HG03066 (cell line): ENCODE measurements at regions not wholly inside any gene's neighbourhood (a gene's known extent, or its start where the extent isn't known, plus 50 kb on each side); places are given as distances from the start of the nearest gene placed in this dataset.

Experiments
- ATAC-seq: cut with Tn5 transposase; IDR thresholded peaks from one replicate; pipeline ENCODE4 v1.9.1; 2021; ENCODE audit warnings: low read depth; ENCODE audit not compliant: unreplicated experiment

GRCh38 chr4:22233230-22233629 is 282.6 kb downstream of the ADGRA3 start:
- no peak for ATAC-seq

- ATAC-seq = no peak
Observed at GRCh38 chr4:22220965-22221364, 272.4 kb upstream of the KCNIP4 start.

- no peak for ATAC-seq
Observed at GRCh38 chr4:22217480-22217879, 268.9 kb upstream of the KCNIP4 start.

GRCh38 chr4:22216278-22216677 is 267.7 kb upstream of the KCNIP4 start:
- no peak for ATAC-seq

- ATAC-seq = no peak
Observed at GRCh38 chr4:22215084-22215483, 266.5 kb upstream of the KCNIP4 start.

- ATAC-seq = no peak
Observed at GRCh38 chr4:22203711-22204011, 255.1 kb upstream of the KCNIP4 start.

- ATAC-seq = no peak
Observed at GRCh38 chr4:22202975-22203710, 254.6 kb upstream of the KCNIP4 start.

GRCh38 chr4:22202246-22202974 is 253.8 kb upstream of the KCNIP4 start:
- ATAC-seq = no peak

GRCh38 chr4:22201256-22201655 is 252.7 kb upstream of the KCNIP4 start:
- no peak for ATAC-seq

- no peak for ATAC-seq
Observed at GRCh38 chr4:22196551-22196950, 248.0 kb upstream of the KCNIP4 start.

- ATAC-seq = no peak
Observed at GRCh38 chr4:22192084-22192511, 243.5 kb upstream of the KCNIP4 start.

GRCh38 chr4:22191565-22191964 is 243.0 kb upstream of the KCNIP4 start:
- no peak for ATAC-seq

- no peak for ATAC-seq
Observed at GRCh38 chr4:22190855-22191254, 242.3 kb upstream of the KCNIP4 start.

GRCh38 chr4:22187203-22187820 is 238.7 kb upstream of the KCNIP4 start:
- ATAC-seq = no peak

GRCh38 chr4:22181736-22182135 is 233.2 kb upstream of the KCNIP4 start:
- no peak for ATAC-seq

- no peak for ATAC-seq
Observed at GRCh38 chr4:22179124-22179874, 230.7 kb upstream of the KCNIP4 start.

GRCh38 chr4:22174640-22175039 is 226.1 kb upstream of the KCNIP4 start:
- ATAC-seq = no peak

- ATAC-seq = no peak
Observed at GRCh38 chr4:22170353-22170752, 221.8 kb upstream of the KCNIP4 start.

GRCh38 chr4:22167201-22167600 is 218.6 kb upstream of the KCNIP4 start:
- ATAC-seq = no peak

GRCh38 chr4:22162454-22162853 is 213.9 kb upstream of the KCNIP4 start:
- no peak for ATAC-seq

- no peak for ATAC-seq
Observed at GRCh38 chr4:22130741-22131140, 182.2 kb upstream of the KCNIP4 start.
